ENCODE measurements at regions not wholly inside any gene's neighbourhood (a gene's known extent, or its start where the extent isn't known, plus 50 kb on each side); places are given as distances from the start of the nearest gene placed in this dataset.

GRCh38 chr6:88491266-88491880, 325.2 kb upstream of the CNR1 start:
- POLR2A ChIA-PET = no interaction called here

GRCh38 chr6:88490908-88491264, 324.7 kb upstream of the CNR1 start:
- ATAC-seq (no peak), FAIRE-seq (no peak), DNase-seq (ENCODE audit: low spot score) (no peak)
- Histone ChIP-seq H3K9me3 (ENCODE audit: low read length) (no peaks in the 10 kb centered on the region), H3K27me3 (ENCODE audit: control insufficient read depth in 1 of 2, insufficient read depth in 2 of 2, low read length in 2 of 2) (no peaks in the 10 kb centered on the region; a peak in 1 of 5 replicates), H3K9ac (ENCODE audit: insufficient read depth, low read depth, low read length) (no peak overlapping the region), H3K36me3 (replicated peaks in 1 of 2; ENCODE audit: control insufficient read depth in 1 of 2, insufficient read depth in 2 of 2, low read length in 2 of 2) (no peaks in the 10 kb centered on the region), H3K4me1 (ENCODE audit: insufficient read depth, low read length) (no peaks in the 10 kb centered on the region), H3K4me2 (ENCODE audit: low read depth, low read length) (no peak overlapping the region), H3K4me3 (replicated peaks in 1 of 3; ENCODE audit: insufficient read depth in 1 of 3, low read depth in 2 of 3, low read length in 3 of 3) (no peak overlapping the region), H4K20me1 (ENCODE audit: insufficient read depth, low read length) (no peaks in the 10 kb centered on the region), H2AFZ (ENCODE audit: low read length) (no peak overlapping the region), H3K79me2 (ENCODE audit: insufficient read depth, low read length) (no peaks in the 10 kb centered on the region), H3K27ac (ENCODE audit: extremely low read length, insufficient read depth, low read length) (no peak overlapping the region)
- POLR2A ChIA-PET = no interaction called here
- in situ Hi-C loops (cut with HindIII; ENCODE audit: extremely low pct_ligation_motif_present, low pct_unique_long_range_greater_than_20kb) (no loop called here), intact Hi-C loops (cut with micrococcal nuclease; ENCODE audit: unreplicated experiment) (loop anchor here (5.0 kb wide), 1 partner anchor 559 kb away; no protein-coding TSS in a partner anchor)
- no TSS peak for BruUV-seq (replicated peaks)
- 41% methylated on average over 2 of the region's 2 CpGs for WGBS (ENCODE audit: low lambda C conversion rate)
- CTCF ChIA-PET (ENCODE audit: low intra/inter-chr PET ratio, low total read pairs) = no interaction called here
- TF ChIP-seq MYNN (CRISPR knock-in tag; IDR thresholded peaks at IDR 0.05; ENCODE audit: low read depth) = no peak
- TF ChIP-seq, protein P1, sequence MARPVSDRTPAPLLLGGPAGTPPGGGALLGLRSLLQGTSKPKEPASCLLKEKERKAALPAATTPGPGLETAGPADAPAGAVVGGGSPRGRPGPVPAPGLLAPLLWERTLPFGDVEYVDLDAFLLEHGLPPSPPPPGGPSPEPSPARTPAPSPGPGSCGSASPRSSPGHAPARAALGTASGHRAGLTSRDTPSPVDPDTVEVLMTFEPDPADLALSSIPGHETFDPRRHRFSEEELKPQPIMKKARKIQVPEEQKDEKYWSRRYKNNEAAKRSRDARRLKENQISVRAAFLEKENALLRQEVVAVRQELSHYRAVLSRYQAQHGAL (CRISPR knock-in tag; IDR thresholded peaks at IDR 0.05; ENCODE audit: not compliant biosample characterization) = no peak
- TF ChIP-seq, protein P2, sequence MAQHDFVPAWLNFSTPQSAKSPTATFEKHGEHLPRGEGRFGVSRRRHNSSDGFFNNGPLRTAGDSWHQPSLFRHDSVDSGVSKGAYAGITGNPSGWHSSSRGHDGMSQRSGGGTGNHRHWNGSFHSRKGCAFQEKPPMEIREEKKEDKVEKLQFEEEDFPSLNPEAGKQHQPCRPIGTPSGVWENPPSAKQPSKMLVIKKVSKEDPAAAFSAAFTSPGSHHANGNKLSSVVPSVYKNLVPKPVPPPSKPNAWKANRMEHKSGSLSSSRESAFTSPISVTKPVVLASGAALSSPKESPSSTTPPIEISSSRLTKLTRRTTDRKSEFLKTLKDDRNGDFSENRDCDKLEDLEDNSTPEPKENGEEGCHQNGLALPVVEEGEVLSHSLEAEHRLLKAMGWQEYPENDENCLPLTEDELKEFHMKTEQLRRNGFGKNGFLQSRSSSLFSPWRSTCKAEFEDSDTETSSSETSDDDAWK (CRISPR knock-in tag; IDR thresholded peaks at IDR 0.05) = no peak
- TF ChIP-seq ZSCAN9 (CRISPR knock-in tag; IDR thresholded peaks at IDR 0.05; ENCODE audit: borderline replicate concordance) = no peak

More at GRCh38 chr6:88491266-88491880, 325.2 kb upstream of the CNR1 start:
- no peak for FAIRE-seq
- Histone ChIP-seq H3K4me2 (ENCODE audit: low read depth, low read length) (no peak overlapping the region), H3K9me3 (ENCODE audit: low read length) (no peaks in the 10 kb centered on the region), H3K4me1 (ENCODE audit: insufficient read depth, low read length) (no peaks in the 10 kb centered on the region), H2AFZ (ENCODE audit: low read length) (no peak overlapping the region), H4K20me1 (ENCODE audit: insufficient read depth, low read length) (no peaks in the 10 kb centered on the region), H3K4me3 (replicated peaks in 1 of 3; ENCODE audit: insufficient read depth in 1 of 3, low read depth in 2 of 3, low read length in 3 of 3) (no peak overlapping the region), H3K36me3 (replicated peaks in 1 of 2; ENCODE audit: control insufficient read depth in 1 of 2, insufficient read depth in 2 of 2, low read length in 2 of 2) (no peaks in the 10 kb centered on the region), H3K79me2 (ENCODE audit: insufficient read depth, low read length) (no peaks in the 10 kb centered on the region), H3K27me3 (ENCODE audit: control insufficient read depth in 1 of 2, insufficient read depth in 2 of 2, low read length in 2 of 2) (no peaks in the 10 kb centered on the region; a peak in 1 of 5 replicates), H3K27ac (ENCODE audit: extremely low read length, insufficient read depth, low read length) (no peak overlapping the region), H3K9ac (ENCODE audit: insufficient read depth, low read depth, low read length) (no peak overlapping the region)
- TF ChIP-seq SNAI1 (CRISPR knock-in tag; IDR thresholded peaks at IDR 0.05; ENCODE audit: borderline replicate concordance) (no peak), NCOA5 (CRISPR knock-in tag; IDR thresholded peaks at IDR 0.05) (no peak), ZNF674 (CRISPR knock-in tag; IDR thresholded peaks at IDR 0.05; ENCODE audit: low read depth) (no peak), ZNF296 (CRISPR knock-in tag; conservative IDR thresholded peaks at IDR 0.05) (no peak)
- TF ChIP-seq, protein P3, sequence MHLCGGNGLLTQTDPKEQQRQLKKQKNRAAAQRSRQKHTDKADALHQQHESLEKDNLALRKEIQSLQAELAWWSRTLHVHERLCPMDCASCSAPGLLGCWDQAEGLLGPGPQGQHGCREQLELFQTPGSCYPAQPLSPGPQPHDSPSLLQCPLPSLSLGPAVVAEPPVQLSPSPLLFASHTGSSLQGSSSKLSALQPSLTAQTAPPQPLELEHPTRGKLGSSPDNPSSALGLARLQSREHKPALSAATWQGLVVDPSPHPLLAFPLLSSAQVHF (CRISPR knock-in tag; IDR thresholded peaks at IDR 0.05) = no peak
- in situ Hi-C loops (cut with HindIII; ENCODE audit: extremely low pct_ligation_motif_present, low pct_unique_long_range_greater_than_20kb) (no loop called here), intact Hi-C loops (cut with micrococcal nuclease; ENCODE audit: unreplicated experiment) (loop anchor here (5.0 kb wide), 1 partner anchor 559 kb away; no protein-coding TSS in a partner anchor)
- no peak for DNase-seq (ENCODE audit: low spot score)
- CTCF ChIA-PET (ENCODE audit: low intra/inter-chr PET ratio, low total read pairs) = no interaction called here
- 28% methylated on average over 4 of the region's 4 CpGs for WGBS (ENCODE audit: low lambda C conversion rate)
- no peak for ATAC-seq
- no TSS peak for BruUV-seq (replicated peaks)
